PC-9 (cell line): ENCODE measurements at regions not wholly inside any gene's neighbourhood (a gene's known extent, or its start where the extent isn't known, plus 50 kb on each side); places are given as distances from the start of the nearest gene placed in this dataset.

Experiments used
- BruUV-seq: library from RNA; stranded (reverse); fragments of 400-500 nt; replicated peaks from 2 replicates; lab custom pipeline; 2021; lab: Mats Ljungman, UMichigan
- CTCF ChIA-PET: fragments of 300-600 bp; sonication (Branson Sonifier 250); formaldehyde crosslinking; loops from one replicate; lab custom pipeline; 2022; ENCODE audit warnings: antibody characterized with exemption; lab: Charles Lee
- POLR2A ChIA-PET: fragments of 300-600 bp; sonication (Branson Sonifier 250); formaldehyde crosslinking; loops from one replicate; lab custom pipeline; 2022; ENCODE audit warnings: antibody characterized with exemption; ENCODE audit not compliant: unreplicated experiment; lab: Charles Lee
- DNase-seq, 2 experiments: peaks; one replicate each; pipeline versions ENCODE4 v3.0.0 to v3.0.0-alpha.2; 2015 to 2022; ENCODE audit warnings: mixed read lengths in 1 of 2
- H2AFZ ChIP-seq: fragments of 200-600 bp; sonication (generic); 2 replicates; pipeline ENCODE4 v1.8.1; 2017; ENCODE audit warnings: antibody characterized with exemption
- H3F3A ChIP-seq: fragments of 200-600 bp; sonication (generic); 2 replicates; pipeline ENCODE4 v1.8.1; 2017; ENCODE audit warnings: antibody characterized with exemption, mild to moderate bottlenecking, low read depth; ENCODE audit not compliant: insufficient read depth
- H3K27ac ChIP-seq: fragments of 200-600 bp; sonication (generic); 2 replicates; pipeline ENCODE4 v1.6.1; 2016; ENCODE audit warnings: mixed run types
- H3K27me3 ChIP-seq: fragments of 200-600 bp; sonication (generic); 2 replicates; pipeline ENCODE4 v1.6.1; 2016; ENCODE audit warnings: low read depth, mixed run types; ENCODE audit not compliant: insufficient read depth
- H3K36me3 ChIP-seq: fragments of 200-600 bp; sonication (generic); 2 replicates; pipeline ENCODE4 v1.6.1; 2016; ENCODE audit warnings: low read depth, mixed run types
- H3K4me1 ChIP-seq: fragments of 200-600 bp; sonication (generic); replicated peaks from 2 replicates; pipeline ENCODE4 v1.6.1; 2016; ENCODE audit warnings: mixed run types; ENCODE audit not compliant: insufficient read depth
- H3K4me2 ChIP-seq: fragments of 200-600 bp; sonication (generic); 2 replicates; pipeline ENCODE4 v1.6.1; 2017; ENCODE audit warnings: mixed run types
- H3K4me3 ChIP-seq: fragments of 200-600 bp; sonication (generic); 2 replicates; pipeline ENCODE4 v1.6.1; 2016; ENCODE audit warnings: mixed run types
- H3K79me2 ChIP-seq: fragments of 200-600 bp; sonication (generic); 2 replicates; pipeline ENCODE4 v1.6.1; 2017; ENCODE audit warnings: low read depth, mixed run types
- H3K9me2 ChIP-seq: fragments of 200-600 bp; sonication (generic); 2 replicates; pipeline ENCODE4 v1.8.1; 2017; ENCODE audit warnings: mild to moderate bottlenecking; ENCODE audit not compliant: insufficient read depth
- H3K9me3 ChIP-seq: fragments of 200-600 bp; sonication (generic); 2 replicates; pipeline ENCODE4 v1.8.1; 2016; ENCODE audit warnings: low read depth; ENCODE audit not compliant: insufficient read depth
- H4K20me1 ChIP-seq: fragments of 200-600 bp; sonication (generic); 2 replicates; pipeline ENCODE4 v1.8.1; 2017; ENCODE audit not compliant: insufficient read depth
- EZH2 ChIP-seq: fragments of 200-600 bp; sonication (generic); IDR thresholded peaks from 2 replicates; pipeline ENCODE4 v1.8.0; 2017; ENCODE audit warnings: antibody characterized with exemption, low read depth
- intact Hi-C: fragments of 100-400 bp; cut with micrococcal nuclease; formaldehyde crosslinking; loops from one replicate; pipeline ENCODE4 v1.10.0; 2022; ENCODE audit not compliant: unreplicated experiment
- TF ChIP-seq, protein P1 (sequence below): fragments of 200-600 bp; sonication (generic); conservative IDR thresholded peaks from 2 replicates; pipeline ENCODE4 v1.6.1; 2017; ENCODE audit warnings: mixed run types, antibody characterized with exemption, mild to moderate bottlenecking, moderate library complexity

DNA sequence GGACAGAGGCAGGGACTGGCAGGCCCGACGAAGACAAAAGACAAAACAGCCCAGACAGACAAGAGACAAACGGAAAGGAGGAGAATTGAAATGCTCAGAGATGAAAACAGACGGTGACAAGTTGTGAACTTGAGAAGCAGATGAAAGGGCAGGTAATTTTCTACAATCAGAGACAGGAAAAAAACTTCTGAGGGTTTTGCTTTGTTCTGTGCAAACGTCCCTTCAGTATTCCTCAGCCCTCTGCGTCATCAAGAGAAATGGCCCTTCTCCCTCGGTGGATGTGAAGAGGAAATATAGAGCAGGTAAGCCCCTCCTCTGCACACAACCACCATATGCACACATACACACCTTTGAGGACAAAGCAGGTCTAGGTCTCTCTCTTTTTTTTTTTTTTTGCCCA, 206.6 kb downstream of the UACA start:
- ChIA-PET POLR2A (no interaction called here), CTCF (no interaction called here)
- no peaks in the 10 kb centered on the region for H3K27me3 ChIP-seq

DNA sequence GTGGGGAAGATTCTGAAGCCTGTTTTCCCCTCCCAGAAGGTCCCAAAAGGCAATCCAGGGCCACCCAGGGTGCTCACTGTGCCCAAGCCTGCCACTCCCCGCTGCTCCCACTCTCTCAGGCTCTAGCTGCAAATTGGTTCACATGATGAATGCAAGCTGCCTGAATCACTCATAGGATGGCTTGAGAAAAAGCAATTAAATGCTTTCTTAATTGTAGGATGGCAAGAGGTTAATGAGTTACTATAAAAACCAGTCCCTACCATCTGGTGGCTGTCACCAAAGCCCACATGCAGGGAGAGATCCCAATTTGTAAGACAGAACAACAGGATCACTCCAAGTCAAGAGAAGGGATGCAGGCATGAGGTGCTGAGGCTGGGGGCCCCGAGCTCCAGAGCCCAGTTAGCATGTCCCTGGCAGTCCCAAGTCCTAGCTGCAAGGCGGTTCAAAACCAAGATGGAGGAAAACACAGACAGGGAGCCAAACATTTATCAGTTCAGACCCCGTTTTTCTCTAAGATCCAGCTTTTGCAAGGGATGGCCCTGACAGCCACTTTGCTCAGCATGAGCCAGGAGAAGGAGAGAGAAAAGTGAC, 207.1 kb downstream of the UACA start:
- ChIA-PET POLR2A (no interaction called here), CTCF (no interaction called here)
- no peak for DNase-seq
- Histone ChIP-seq H3K4me3 (no peak overlapping the region), H2AFZ (no peak overlapping the region), H3K36me3 (no peaks in the 10 kb centered on the region), H3K27me3 (no peaks in the 10 kb centered on the region), H3K9me3 (no peaks in the 10 kb centered on the region), H3F3A (no peaks in the 10 kb centered on the region), H3K79me2 (no peaks in the 10 kb centered on the region), H3K4me1 (no peaks in the 10 kb centered on the region), H3K4me2 (no peak overlapping the region), H3K27ac (no peak overlapping the region), H3K9me2 (no peaks in the 10 kb centered on the region), H4K20me1 (no peaks in the 10 kb centered on the region)
- BruUV-seq, result no TSS peak
- intact Hi-C loops, result no loop called here
- TF ChIP-seq EZH2, result no peak
- TF ChIP-seq, protein P1, sequence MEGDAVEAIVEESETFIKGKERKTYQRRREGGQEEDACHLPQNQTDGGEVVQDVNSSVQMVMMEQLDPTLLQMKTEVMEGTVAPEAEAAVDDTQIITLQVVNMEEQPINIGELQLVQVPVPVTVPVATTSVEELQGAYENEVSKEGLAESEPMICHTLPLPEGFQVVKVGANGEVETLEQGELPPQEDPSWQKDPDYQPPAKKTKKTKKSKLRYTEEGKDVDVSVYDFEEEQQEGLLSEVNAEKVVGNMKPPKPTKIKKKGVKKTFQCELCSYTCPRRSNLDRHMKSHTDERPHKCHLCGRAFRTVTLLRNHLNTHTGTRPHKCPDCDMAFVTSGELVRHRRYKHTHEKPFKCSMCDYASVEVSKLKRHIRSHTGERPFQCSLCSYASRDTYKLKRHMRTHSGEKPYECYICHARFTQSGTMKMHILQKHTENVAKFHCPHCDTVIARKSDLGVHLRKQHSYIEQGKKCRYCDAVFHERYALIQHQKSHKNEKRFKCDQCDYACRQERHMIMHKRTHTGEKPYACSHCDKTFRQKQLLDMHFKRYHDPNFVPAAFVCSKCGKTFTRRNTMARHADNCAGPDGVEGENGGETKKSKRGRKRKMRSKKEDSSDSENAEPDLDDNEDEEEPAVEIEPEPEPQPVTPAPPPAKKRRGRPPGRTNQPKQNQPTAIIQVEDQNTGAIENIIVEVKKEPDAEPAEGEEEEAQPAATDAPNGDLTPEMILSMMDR, result no peak

More for the DNA sequence above, 206.6 kb downstream of the UACA start:
- no peak overlapping the region for H3K27ac ChIP-seq
- H3F3A ChIP-seq, result no peaks in the 10 kb centered on the region
- intact Hi-C loops, result no loop called here
- no peaks in the 10 kb centered on the region for H4K20me1 ChIP-seq
- H3K4me1 ChIP-seq, result no peaks in the 10 kb centered on the region
- H2AFZ ChIP-seq, result no peak overlapping the region
- no peaks in the 10 kb centered on the region for H3K9me2 ChIP-seq
- TF ChIP-seq, protein P1, result no peak
- TF ChIP-seq EZH2, result no peak
- BruUV-seq, result no TSS peak
- no peak for DNase-seq
- H3K79me2 ChIP-seq, result no peaks in the 10 kb centered on the region
- no peak overlapping the region for H3K4me3 ChIP-seq
- H3K4me2 ChIP-seq, result no peak overlapping the region
- no peaks in the 10 kb centered on the region for H3K36me3 ChIP-seq
- no peaks in the 10 kb centered on the region for H3K9me3 ChIP-seq

DNA sequence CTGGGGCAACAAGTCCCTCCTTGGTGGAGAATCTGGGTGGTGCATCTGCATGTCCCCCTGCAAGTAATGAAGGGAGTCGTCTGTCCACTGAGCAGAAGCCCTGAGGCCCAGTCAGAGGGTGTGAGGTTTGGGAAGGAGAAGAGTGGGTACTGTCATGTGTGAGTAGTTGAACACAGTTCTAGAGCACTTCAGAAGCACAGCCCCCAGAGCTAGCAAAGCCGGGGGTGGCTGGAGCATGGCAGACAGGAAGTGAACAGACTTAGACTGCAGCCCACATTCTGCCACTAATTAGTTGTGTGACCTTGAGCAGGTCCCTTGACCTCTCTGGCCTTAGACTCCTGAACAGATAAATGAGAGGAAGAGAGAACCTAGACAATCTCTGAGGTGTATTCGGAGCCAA, 207.6 kb downstream of the UACA start:
- BruUV-seq, result no TSS peak
- Histone ChIP-seq H4K20me1 (no peaks in the 10 kb centered on the region), H3K36me3 (no peaks in the 10 kb centered on the region), H3K79me2 (no peaks in the 10 kb centered on the region), H3K4me2 (no peak overlapping the region), H2AFZ (no peak overlapping the region), H3K4me1 (no peaks in the 10 kb centered on the region), H3K9me3 (no peaks in the 10 kb centered on the region), H3K4me3 (no peak overlapping the region), H3F3A (no peaks in the 10 kb centered on the region), H3K27me3 (no peaks in the 10 kb centered on the region), H3K9me2 (no peaks in the 10 kb centered on the region), H3K27ac (no peak overlapping the region)
- no peak for DNase-seq
- POLR2A ChIA-PET, result no interaction called here
- intact Hi-C loops, result no loop called here
- TF ChIP-seq, protein P1, result no peak
- TF ChIP-seq EZH2, result no peak
- CTCF ChIA-PET, result no interaction called here
